AG09319 (cell line): ENCODE measurements at regions not wholly inside any gene's neighbourhood (a gene's known extent, or its start where the extent isn't known, plus 50 kb on each side); places are given as distances from the start of the nearest gene placed in this dataset.

Source experiments
- DNase-seq: peaks from one replicate; pipeline ENCODE4 v3.0.0-alpha.2; 2010; ENCODE audit warnings: low read depth; ENCODE audit errors: extremely low read depth
- TF ChIP-seq, protein P1 (sequence below): IDR thresholded peaks from 2 replicates; pipeline ENCODE4 v1.5.1; 2011; ENCODE audit warnings: low read depth, mild to moderate bottlenecking, inconsistent platforms, low read length, moderate library complexity

DNA sequence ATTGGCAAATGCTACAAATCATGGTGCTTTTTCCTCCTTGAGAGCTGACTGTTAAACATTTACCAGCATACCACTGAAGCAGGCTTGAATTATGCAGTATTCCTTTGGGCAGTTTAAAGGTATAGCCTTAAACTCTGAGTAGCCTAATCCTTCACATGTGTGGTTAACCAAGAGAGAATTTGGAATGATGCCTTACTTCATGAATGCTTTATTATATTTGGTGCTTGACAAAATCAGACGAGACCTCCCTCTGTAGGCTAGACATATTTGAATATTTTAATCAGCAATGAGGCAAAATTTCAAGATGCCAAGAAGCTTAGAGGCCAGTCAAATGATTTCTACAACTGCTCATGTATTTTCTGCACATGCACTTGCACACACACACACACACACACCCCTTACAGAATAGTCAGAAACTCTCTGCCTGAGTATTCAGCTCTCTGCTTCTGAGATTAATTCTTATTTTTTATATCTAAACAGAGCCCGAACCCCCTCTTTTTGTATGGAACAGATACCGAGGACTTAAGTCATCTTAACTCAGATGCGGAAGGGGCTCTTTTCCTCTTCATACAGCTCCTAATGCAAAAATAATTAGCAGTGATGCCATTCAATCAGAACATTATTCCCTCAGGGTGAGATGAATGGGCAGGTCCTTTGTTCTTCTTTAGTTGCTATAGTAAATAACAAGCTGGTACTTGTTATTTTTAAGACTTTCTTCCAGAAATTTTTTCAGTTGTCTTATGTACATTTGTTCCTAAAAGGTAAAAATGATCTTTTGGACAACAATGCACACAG, 195.5 kb upstream of the TMC3 start:
- no peak for DNase-seq
- TF ChIP-seq, protein P1, sequence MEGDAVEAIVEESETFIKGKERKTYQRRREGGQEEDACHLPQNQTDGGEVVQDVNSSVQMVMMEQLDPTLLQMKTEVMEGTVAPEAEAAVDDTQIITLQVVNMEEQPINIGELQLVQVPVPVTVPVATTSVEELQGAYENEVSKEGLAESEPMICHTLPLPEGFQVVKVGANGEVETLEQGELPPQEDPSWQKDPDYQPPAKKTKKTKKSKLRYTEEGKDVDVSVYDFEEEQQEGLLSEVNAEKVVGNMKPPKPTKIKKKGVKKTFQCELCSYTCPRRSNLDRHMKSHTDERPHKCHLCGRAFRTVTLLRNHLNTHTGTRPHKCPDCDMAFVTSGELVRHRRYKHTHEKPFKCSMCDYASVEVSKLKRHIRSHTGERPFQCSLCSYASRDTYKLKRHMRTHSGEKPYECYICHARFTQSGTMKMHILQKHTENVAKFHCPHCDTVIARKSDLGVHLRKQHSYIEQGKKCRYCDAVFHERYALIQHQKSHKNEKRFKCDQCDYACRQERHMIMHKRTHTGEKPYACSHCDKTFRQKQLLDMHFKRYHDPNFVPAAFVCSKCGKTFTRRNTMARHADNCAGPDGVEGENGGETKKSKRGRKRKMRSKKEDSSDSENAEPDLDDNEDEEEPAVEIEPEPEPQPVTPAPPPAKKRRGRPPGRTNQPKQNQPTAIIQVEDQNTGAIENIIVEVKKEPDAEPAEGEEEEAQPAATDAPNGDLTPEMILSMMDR: no peak

DNA sequence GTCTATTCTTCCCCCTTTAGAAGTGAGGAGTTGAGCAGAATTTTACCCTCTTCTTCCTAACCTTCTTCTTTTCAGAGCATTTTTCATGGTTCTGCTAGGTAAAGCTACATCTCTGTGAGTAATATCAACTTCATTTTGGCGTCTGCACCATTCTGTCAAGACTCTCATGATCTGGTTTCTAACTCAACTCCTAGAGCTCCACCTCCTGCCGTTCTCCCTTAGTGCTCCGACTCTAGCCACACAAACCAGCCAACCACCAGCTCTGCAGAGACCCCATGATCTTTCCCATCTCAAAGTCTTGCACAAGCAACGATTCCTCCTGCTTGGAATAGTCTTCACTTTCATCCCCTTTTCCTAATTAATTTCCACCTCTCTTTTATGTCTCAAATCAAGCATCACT, 193.9 kb upstream of the TMC3 start:
- no peak for DNase-seq
- TF ChIP-seq, protein P1: no peak

DNA sequence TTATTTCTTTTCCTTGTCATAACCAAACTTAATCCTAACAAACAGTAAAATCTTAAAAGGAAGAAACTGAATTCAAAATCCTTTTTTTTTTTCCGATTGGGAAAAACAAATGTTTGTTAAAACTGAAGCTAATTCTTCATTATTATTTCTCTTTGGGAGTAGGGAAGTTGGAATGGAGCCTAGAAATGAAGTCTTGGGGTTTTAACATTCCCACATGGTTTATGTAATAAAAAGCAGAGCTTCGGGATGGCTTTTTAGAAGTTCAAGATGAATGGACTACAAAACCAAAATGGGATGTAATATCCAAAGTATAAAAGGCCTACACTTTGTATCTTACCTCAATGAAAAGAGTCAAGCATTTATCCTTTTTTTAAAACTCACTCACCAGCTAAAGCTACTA, 189.0 kb upstream of the TMC3 start:
- DNase-seq: no peak
- TF ChIP-seq, protein P1: no peak

- no peak for DNase-seq
- TF ChIP-seq, protein P1: no peak
Observed at GRCh38 chr15:81560405-81560804, 186.4 kb upstream of the TMC3 start.

GRCh38 chr15:81558056-81558455, 184.0 kb upstream of the TMC3 start:
- DNase-seq: no peak
- TF ChIP-seq, protein P1: no peak

DNA sequence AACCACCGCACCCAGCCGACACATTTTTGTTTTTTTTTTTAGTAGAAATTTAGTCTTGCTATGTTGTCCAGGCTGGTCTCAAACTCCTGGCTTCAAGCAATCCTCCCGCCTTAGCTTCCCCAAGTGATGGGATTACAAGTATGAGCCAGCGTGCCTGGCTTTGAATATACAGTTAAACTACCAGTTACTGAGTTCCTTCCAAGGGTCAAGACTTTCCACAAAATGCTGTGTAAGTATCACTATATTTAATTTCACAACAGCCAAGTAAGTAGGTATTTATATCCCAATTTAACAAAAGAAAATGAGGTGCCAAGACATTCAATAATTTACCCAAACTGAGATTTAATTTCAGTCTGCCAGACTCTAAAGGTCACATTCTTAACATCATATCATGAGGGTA, 181.3 kb upstream of the TMC3 start:
- DNase-seq: no peak
- TF ChIP-seq, protein P1: no peak

DNA sequence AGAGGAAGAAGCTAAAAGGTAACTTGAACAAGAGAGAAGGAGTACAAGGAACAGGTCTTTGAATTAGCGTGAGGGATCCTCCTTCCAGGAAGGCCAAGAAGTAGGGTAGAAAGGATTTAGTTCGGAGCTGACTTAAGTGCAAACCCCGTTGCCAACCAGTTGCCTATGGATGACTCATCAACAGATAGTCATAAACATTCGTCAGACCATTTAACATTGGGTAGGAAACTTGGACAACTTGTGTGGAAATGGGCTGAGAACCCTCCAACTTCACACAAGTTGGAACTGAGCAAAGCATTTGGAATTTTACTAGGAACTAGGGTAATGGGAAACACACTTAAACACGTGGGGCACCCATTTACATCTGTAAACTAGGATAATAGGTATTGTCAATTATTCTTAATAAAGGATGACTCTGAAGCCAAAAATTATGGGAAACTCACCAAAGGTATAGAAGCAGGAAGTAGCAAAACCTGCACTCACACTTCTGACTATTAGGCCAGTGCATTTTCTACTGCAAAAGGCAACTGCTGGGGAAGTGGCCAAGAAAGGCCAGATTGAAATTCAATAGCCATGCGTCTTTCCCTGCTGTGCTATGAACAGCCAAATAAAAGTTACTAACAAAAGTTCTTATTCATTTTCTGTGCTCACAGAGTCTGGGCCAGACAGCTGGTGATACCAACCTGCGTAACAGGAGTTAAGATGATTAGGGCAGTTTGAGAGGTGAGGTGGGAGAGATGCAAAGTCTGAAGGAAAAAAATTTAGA, 174.5 kb upstream of the TMC3 start:
- no peak for DNase-seq
- TF ChIP-seq, protein P1: no peak
